ENCODE measurements at regions not wholly inside any gene's neighbourhood (a gene's known extent, or its start where the extent isn't known, plus 50 kb on each side); places are given as distances from the start of the nearest gene placed in this dataset.

DNA sequence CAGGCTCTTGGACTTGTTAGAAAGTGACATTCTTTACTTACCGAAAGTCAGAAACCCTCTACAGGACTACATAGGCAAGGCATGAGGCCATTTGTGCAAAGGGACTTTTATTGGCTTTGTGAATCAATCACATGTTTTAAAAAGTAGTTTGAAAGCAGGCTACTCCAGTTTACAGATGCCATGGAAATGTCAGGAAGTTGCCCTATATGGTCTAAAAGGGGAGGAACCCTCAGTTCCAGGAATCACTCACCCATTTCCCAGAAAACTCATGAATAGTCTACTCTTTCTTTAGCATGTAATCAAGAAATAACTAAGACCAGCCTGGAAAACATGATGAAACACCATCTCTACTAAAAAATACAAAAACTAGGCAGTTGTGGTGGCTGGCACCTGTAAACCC lies 51.0 kb upstream of the MKRN3 start:
- no peak for DNase-seq

DNA sequence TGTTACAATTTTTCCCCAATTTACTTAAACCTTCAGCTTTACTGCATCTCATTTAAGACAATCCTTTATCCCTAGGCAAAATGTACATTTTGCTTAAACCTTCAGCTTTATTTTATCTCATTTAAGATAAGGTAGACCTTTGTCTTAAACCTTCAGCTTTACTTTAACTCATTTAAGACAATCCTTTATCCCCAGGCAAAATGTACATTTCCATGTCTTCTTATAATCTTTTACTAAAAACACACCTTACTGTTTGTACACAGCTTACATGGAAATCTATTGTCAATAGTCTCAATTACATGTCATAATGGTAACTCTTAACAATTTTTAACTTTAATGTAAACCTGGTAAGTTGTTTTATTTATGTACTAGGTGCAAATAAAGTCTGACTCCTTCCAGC lies 58.7 kb upstream of the MKRN3 start:
- DNase-seq, result no peak

DNA sequence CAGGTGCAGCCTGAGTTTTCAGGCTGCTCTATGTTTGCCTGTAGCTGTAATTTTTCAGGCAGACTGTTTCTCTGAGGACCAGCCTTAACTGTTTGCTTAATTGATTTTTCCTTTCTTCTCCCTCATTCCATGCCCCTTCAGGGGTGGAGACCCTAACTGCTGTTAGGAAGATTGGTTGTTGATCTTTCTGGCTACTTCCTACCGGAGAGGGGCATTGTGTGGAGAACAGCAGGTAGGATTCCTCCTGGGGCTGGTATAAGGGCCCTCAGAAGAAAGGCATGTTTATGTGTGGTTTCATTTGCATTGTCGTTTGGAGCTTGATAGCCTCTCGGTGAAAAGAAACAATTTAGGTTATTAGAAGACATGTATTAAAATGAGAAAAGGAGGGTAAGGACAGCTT lies 56.9 kb upstream of the GOLGA6L2 start:
- DNase-seq, result peak; percentile 68

DNA sequence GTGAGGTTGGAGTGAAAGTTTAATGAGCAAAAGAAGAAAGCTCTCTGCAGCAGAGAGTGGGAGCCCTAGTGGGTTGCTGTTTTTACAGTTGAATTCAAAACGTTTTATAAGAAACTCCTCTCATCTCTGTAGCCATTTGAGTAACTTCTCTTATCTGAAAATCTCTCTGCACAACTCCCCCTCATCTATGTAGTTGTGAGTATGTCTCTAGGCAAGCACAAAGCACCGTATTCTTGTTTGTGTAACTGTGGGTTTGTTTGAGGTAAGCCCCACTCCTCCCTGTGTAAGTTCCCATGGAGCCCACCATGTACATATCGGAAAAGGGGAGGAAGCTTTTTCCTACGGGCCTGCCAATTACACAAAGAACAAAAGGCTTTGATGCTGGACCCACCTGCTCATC lies 56.5 kb upstream of the GOLGA6L2 start:
- peak; percentile 56 for DNase-seq

DNA sequence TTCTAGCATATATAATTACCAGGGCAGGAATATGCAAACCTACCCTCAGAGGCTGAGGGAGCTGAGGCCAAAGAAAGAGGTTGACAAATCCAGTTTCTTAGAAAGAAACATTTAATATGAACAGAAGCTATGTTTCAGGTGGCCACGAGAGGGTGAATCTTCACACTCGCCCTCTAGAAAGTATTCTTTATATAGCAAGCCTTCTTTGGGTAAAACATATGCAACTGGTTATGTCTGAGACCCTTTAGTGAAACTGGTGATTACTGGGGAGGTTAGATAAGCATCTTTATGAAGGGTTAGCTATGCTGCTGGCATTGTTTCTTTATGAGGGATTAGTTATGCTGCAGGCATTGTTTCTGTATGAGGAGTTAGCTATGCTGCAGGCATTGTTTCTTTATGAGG lies 50.7 kb upstream of the GOLGA6L2 start:
- no peak for DNase-seq

Data from DMS79 treated with DMSO at 0.1 percent for 48 hours (cell line).